ENCODE measurements at regions not wholly inside any gene's neighbourhood (a gene's known extent, or its start where the extent isn't known, plus 50 kb on each side); places are given as distances from the start of the nearest gene placed in this dataset.

DNA sequence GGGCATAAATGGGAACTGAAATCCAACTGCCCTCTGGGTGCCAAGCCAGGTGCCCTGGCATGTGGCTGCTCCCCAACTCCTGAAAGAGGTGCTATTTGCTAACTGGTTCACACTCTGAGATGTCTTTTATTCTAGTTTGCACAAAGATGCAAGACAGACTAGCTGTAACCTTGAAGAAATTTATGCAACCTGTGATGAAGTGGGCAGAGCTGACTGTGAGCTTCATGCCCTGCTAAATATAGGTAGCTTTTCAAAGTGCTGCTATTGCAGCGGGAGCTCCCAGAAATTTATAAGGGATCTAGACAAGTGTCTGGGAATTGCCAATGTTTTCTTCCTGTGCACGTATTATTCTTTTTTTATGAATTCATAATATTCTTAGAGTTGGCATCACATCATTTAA is 517.5 kb downstream of the RNF144B start:
- no peak for DNase-seq (ENCODE audit: low read depth in 4 of 4, low spot score in 3 of 4)

DNA sequence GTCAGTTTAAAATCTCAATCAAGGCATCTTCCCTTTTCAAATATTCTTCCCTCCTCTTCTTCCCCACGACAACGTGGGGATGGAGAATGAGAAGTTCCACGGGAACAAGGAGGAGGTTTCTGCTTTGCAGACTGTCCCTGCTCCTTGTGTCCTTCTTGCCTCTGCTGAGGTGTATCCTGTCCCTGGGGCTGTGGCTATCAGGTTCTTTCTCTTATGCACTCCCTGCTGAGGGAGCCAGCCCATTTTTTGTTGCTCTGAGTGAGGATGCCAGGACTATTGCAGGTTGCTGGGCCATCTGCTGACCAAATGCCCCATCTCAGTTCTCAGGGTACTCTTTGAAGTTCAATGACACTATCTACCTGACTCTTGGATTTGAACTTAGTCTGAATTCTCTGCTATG is 533.6 kb downstream of the RNF144B start:
- no peak for DNase-seq (ENCODE audit: low read depth in 4 of 4, low spot score in 3 of 4)

DNA sequence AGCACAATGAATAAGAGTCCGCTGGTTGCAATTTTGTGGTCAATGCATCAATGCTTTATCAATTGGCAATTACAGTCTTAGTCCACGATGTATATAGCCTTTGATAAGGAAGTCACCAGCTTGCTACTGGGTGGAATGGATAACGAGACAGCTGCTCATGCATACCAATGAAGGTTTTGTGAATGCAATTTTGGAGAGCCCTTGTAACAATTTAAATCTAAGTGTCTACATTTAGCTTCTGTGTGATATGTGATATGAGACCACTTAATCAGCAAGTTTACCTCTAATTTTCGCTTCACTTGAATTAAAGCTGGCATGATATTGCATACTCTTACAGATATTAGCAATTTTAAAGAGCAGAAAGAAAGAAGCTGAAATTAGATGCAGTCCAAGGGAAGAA is 543.9 kb downstream of the RNF144B start:
- DNase-seq (ENCODE audit: low read depth in 4 of 4, low spot score in 3 of 4) = no peak

DNA sequence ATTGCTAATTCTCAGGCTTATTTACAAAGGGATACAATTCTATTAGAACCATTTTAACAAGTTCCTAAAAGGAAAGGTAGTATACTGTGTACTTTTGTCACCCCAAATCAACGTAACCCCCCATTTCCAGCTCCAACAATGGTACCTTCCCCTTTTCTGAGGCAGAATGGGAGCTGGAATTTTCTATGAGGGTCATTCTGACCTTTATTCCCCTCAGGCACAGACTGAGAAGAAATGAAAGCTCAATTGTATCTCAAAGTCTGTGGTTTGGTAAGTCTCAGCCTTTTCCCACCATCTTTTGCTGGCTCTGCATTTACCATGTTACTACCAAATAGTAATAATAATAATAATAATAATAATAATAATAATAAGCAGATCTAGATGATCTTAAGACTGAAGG is 571.0 kb downstream of the RNF144B start:
- no peak for DNase-seq (ENCODE audit: low read depth in 4 of 4, low spot score in 3 of 4)

DNA sequence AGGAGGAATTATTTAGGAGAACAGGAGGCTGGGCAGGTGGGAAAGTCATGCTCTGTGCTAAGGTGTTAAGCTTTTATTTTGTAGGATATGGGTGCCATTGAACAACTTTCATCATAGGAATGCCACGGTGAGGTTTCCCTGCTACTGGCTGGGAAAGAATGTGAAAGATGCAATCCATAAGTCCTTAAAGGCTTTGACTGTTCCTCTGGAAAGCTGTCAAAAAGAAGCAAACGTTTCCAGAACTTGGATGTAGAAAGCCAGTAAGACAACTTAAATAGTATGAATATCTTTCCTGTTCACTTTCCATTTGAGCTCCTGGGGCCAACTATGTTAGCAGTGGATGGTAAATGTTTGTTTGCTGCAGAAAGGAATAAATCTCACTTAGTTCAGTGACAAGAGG is 574.4 kb downstream of the RNF144B start:
- DNase-seq (ENCODE audit: low read depth in 4 of 4, low spot score in 3 of 4) = no peak

DNA sequence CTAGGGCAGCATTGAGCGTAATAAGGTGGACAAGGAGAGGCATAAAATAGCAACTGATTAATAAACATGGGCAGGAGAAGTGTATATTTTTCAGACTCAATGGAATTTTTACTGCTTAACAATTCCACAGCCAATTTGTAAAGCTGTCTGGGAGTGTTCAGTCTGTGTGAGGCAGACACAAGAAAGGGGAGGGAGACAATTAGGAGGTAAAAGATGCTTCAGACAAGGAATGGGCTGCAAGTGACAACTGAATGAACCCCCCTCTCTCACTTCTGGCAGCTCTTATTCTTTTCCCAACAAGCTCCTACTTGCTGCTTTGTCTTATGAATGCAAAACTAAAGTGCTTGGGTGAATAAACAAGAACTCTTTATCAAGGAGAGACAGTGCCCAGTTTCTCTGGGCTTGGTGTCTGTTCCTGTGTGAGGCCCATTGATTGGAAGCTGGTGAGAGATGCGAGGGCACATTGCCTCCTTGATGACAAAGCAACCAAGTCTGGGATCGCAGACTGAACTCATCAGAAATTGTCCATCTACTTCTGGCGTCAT is 575.3 kb downstream of the RNF144B start:
- DNase-seq (ENCODE audit: low read depth in 4 of 4, low spot score in 3 of 4) = no peak

DNA sequence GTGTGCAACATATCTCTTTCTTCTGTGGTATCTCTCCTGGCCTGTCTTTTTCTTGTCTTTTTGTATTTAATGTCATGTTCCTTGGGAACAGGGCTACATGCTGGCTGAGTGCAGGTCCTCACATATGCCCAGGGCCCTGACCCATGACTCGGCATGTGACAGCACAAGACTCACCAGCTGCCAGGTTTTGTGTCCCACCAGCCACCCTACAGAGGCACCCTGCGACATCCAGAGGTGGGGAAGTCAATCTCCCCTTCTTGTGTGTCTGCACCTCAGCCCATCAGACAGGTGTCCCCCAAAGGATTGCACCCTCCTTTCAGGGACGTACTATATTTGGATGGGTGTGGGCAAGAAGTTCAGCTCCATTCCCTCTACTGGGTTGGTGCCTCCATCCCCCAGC is 576.3 kb downstream of the RNF144B start:
- no peak for DNase-seq (ENCODE audit: low read depth in 4 of 4, low spot score in 3 of 4)

DNA sequence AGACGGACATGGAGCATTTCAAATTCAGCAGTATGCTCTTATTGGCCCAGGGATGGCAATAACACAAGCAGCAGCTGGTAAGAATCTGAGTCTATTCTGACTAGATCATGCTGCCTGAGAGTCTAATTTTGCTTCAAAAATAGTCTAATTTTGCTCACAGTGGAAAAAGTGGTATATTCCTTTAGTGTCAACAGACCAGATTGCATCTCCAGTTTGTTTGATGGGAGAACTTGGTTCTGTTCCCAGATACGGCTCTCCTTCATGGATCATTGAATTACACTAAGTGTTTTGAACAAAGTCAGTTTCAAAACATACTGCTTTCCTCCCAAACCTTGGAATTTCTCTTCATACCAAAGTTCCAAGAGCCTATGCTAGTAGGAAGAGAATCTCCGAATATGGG is 586.1 kb downstream of the RNF144B start:
- no peak for DNase-seq (ENCODE audit: low read depth in 4 of 4, low spot score in 3 of 4)

DNA sequence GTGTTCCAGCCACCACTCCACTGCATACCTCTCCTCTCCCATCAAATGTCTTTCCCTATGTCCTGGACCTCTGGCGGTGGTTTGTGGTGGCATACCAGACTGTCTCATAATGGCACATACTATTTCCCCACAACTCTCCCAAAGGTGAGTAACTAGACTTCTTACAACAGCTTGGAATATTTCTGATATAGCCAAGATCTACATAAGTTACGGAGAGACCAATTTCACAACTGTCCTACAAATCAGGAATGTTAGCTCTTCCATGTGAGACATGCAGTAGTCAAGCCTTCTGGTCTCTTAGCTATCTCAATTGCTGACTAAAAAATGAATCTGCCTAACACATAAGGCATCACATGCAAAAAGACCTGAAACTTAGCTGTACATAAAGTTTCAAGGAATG is 588.9 kb downstream of the RNF144B start:
- no peak for DNase-seq (ENCODE audit: low read depth in 4 of 4, low spot score in 3 of 4)

DNA sequence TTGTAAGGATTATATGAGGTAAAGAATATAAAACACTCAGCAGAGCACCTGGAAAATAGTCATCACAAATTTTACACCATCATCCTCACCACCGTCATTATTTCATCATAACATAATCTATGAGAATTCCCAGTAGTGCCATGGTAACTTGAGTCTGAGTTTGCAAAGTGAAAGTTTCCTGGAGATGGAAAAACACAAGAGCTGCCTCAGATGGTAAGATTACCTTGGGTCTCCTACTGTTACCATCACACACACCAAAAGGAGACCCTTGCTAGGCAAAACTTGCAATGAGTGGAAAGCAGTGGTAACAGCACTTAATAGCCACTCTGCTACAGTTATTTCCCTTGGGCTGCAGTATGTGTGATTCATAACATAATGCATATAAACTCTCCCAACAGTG is 589.8 kb downstream of the RNF144B start:
- no peak for DNase-seq (ENCODE audit: low read depth in 4 of 4, low spot score in 3 of 4)

DNA sequence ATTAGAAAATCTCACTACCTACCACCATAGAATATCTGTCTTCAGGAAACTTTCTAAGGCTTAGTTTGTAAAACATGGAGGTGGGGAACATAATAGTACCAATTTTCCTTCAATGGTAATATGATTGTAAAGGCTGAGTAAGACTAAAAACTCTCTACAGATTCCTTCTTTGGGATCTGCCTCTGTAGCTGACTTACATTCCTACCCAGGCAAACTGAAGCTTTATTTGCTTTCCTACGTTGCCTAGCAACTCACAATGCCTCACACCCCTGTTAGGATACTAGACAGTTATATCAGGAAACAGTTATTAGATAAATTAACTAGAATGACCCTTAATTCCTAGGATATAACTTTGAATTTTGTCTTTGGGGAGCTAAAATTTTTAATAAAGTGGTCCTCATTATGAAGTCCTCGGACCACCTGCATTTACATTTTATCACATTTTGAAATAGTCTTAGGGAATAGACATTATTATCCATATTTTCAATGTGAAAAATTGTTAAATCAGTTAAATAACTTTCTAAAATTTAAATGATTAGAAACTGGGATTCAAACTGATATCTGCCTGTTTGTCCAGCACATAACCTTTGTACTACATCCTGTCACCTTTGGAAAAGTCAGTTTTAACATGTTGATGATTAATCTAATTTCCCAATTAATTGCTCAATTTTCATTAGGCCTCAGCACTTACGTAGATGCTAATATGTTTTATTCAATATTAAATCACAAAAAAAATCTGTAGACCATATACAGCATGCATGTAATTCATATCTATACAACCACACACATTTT is 591.4 kb downstream of the RNF144B start:
- DNase-seq (ENCODE audit: low read depth in 4 of 4, low spot score in 3 of 4) = peak in 3 of 4 donors; percentile 18 to 26 (median 19)

DNA sequence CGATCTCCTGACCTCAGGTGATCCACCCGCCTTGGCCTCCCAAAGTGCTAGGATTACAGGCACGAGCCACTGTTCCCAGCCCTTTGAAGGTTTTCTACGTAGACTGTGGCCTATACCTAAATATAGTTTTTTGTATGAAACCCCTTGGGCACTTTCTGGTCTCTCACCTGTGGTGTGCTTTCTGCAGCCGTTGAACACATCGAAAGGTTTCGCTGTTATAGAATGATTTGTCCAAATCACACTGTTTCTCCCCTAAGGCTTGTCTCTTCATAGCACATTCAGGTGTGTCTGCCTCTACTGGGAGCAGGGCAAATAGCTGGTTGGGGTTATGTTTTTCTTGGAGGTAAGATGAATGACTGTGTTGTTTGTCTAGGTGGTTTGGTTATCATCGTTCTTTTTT is 597.9 kb downstream of the RNF144B start:
- DNase-seq (ENCODE audit: low read depth in 4 of 4, low spot score in 3 of 4) = no peak

DNA sequence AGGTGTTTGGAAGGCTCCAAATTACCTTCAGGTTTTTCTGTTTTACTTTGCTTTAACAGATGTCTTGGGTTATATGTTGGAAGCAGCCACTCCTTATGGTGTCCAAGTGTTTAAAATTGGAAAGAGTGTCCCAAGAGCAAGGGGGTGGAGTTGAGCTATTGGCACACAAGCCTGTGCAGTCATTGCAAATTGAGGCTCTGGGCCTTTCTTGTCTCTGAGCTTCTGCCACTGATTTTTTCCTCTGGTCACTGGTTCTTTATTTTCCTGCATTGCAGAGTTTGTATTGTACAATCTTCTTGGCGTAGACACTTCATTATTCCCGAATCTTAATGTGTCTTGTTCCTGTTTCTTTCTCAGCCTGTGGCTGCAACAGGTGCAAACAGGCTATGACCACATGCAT is 598.8 kb downstream of the RNF144B start:
- DNase-seq (ENCODE audit: low read depth in 4 of 4, low spot score in 3 of 4) = no peak

DNA sequence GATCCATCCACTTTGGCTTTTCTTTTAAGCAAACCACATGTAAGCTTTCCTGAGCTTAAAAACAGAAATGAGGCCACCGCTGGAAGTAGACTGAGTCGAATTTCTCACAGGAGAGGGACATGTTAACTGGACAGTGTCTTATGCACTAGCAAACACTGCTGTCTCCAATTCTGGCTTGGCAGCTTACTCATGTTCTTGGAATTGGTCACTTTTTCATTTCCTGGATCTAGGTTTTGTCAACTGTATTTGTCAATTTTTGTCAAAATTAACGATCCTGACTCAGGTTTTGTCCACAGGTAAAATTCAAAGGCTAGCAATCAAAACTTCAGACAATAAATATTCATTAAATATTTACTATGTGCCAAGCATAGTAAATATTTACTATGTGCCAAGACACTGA is 601.5 kb downstream of the RNF144B start:
- no peak for DNase-seq (ENCODE audit: low read depth in 4 of 4, low spot score in 3 of 4)

DNA sequence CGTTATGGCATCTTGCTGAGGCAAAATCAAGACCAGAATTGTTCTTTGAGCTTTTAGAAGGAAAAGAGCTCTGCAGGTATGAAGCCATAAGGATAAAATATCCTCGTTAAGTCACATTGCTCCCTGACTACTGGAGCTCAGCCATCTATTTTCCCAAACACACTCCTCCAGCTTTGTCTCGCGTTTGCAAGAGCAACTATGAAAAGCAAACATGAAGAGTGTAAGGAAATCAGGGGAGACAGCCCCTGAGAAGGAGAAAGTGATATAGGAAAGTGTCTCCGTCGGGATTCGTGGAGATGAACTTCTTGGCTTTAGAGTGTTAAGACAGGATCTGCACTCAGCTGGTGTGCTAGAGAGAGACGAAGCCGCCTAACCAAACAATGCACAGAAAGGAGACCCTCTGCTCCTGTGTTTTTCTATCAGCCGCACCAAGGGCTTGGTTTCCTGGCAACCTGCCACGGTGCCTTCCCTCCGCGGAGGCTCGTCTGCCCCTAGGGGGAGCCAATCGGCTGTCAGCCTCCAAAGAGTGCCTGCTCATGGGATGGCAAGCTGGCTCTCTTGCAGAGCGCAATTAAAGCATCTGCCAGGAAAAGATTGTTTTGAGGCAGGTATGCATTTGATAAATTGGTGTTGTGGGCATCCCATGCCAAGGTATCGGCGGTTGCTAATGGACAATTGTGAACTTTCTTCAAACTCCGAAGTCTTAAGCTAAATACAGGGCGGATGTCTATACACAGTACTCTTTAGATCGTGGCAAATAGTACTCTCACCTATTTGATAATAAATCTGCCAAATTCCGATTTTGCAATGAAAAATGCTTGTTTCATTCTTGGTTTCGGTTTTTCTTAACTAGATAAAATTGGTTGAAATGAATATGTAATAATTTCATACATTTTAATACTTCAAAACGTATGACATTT is 603.2 kb downstream of the RNF144B start:
- peak; percentile 73 to 80 (median 76) for DNase-seq (ENCODE audit: low read depth in 4 of 4, low spot score in 3 of 4)

DNA sequence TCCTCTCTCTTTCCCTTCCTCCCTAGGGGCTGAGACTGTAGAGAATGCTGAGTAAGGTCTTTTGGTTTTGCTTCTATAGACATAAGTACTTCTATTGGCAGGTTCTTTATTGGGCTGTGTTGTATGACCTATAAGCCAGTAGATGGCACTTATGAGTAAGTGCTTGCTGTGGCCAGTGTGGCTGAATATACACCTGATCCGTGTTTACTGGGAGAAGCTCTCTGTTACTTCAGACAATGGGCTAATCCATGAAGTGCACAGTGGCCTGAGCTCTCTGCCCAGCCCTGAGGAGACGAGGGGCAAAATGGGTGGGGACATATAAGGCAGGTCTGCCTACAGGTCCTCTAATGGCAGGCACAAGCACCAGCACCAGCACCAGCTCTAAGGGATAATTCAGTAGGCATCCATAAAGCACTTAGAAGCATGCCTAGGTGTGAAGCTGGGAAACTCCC is 610.3 kb downstream of the RNF144B start:
- DNase-seq (ENCODE audit: low read depth in 4 of 4, low spot score in 3 of 4) = peak; percentile 9 to 19 (median 16)

DNA sequence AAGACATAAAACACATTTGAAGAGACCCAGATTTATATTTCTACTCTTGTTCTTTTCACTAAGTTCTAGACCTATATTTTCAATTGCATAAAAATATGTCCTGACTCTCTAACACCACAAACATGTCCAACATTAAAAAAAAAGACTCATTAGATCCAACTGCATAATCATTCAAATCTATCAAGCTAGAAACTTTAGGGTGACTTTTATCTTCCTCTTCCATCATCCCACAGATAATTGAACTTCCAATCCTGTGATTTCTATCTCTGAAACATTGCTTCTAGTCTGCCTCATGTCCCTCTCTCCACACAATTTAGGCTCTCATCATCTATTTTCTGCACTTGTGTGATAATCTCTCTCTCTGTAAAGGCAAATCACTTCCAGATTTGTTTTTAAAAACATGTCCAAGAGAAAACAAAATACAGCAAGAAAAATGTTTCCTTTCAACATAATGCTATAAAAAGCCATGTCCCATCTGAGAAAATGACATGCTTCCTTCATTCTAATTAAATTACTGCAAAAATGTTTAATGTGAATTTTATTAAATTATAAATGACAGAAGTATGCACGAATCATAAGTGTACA is 615.9 kb downstream of the RNF144B start:
- no peak for DNase-seq (ENCODE audit: low read depth in 4 of 4, low spot score in 3 of 4)

DNA sequence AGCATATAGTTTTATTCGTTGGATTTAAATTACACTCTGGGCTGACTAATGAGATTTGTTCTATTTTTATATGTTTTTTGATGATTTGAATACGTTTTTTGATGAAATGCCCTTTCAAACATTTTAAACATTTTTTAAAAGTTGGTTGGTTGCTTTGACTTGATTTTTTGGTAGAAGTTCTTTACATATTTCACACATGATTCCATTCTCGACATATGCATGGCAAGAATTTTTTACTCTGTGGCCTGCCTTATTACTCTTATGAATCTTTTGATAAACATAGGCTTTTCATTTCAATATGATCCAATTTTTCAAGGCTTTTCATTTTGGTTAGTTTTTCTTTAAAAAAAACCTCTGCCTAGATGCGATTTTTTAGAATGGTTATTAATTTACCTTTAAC is 617.0 kb downstream of the RNF144B start:
- no peak for DNase-seq (ENCODE audit: low read depth in 4 of 4, low spot score in 3 of 4)

DNA sequence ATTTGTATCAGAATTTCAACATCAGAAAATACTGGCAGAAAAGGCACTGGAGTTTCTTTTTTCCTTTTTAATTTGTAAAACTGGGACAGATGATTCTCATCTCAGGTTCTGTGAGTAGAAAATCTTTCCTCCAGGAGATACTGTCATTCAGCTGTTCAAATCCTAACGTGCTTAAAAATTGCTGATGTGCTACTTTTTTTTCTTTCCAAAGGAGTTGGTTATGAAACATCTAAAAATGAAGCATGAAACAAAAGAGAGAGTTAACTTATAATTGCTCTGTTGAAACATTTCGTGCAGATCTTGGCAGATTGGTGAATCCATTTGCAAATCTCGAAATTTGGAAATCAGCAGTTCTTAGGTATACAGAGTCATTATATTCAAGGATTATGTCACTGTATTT is 622.6 kb downstream of the RNF144B start:
- DNase-seq (ENCODE audit: low read depth in 4 of 4, low spot score in 3 of 4) = no peak

DNA sequence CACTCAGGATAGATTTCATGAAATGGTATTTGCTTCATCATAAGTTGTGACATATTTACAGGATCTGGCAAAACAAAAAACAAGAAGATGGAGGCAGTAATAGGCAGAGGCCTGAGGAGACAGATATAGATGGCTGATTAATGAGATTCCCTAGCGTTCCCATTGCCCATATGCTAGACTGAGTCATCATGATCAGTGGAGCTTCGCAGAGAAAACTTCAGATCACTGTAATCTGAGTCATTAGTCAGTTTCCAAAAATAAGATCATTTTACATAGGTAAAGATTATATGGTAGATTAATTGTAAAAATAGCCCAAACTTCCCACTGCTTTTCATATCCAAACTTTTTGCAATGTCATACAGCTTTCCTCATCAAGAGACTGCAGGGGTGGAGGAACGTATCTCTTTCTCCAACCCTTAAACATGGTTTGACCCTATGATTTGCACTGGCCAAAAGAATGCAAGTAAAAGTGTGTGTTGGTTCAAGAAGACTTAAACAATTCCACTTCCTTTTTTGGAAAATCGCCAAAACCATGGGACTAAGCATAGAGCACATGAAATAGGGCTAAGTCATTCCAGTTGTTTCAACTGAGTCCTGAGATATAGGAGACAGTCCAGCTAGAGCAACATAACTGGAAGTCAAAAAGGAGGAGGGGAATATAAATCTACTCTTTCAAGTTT is 626.0 kb downstream of the RNF144B start:
- DNase-seq (ENCODE audit: low read depth in 4 of 4, low spot score in 3 of 4) = no peak

DNA sequence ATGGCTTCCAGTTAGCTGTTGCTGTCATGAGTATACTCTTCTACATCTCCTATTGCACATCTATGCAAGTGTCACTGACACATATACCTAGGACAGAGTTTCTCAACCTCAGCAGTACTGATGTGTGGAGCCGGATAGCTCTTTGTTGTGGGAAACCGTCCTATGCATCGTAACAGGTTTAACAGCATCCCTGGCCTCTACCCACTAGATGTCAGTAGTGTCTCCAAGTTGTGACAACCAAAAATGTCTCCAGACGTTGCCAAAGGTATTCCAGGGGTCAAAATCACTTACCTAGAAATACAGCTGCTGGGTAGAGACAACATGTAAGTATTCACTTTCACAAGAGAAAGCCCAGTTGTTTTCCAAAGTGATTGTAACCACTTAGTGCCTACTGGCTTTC is 637.6 kb downstream of the RNF144B start:
- DNase-seq (ENCODE audit: low read depth in 4 of 4, low spot score in 3 of 4) = peak; percentile 21 to 63 (median 44)

All from right renal pelvis (tissue), 4 donors.